K562 (cell line): ENCODE measurements at regions not wholly inside any gene's neighbourhood (a gene's known extent, or its start where the extent isn't known, plus 50 kb on each side); places are given as distances from the start of the nearest gene placed in this dataset.

Source experiments
- ATAC-seq: fragments of 200-7000 bp; cut with Tn5 transposase; 3 replicates; pipeline ENCODE4 v1.9.1; 2020; ENCODE audit warnings: moderate library complexity
- BruUV-seq: library from RNA; stranded (reverse); fragments of 400-500 nt; replicated peaks from 2 replicates; lab custom pipeline; 2021; lab: Mats Ljungman, UMichigan
- CTCF ChIA-PET: fragments of 300-600 bp; formaldehyde crosslinking; extraction: SDS; loops from one replicate; lab custom pipeline; 2021; ENCODE audit warnings: low intra/inter-chr PET ratio; lab: Yijun Ruan, JAX
- POLR2A ChIA-PET: fragments of 300-600, 350-650 bp; sonication (Branson Sonifier 250); formaldehyde crosslinking; extraction: SDS; loops from one replicate; lab custom pipeline; 2021; ENCODE audit warnings: antibody characterized with exemption, inconsistent platforms; lab: Yijun Ruan, JAX
- DNase-seq, 4 experiments: peaks; one replicate each; pipeline versions ENCODE4 v3.0.0 to v3.0.0-alpha.2; 2011 to 2018; ENCODE audit warnings: low spot score in 3 of 4, mixed read lengths in 3 of 4; ENCODE audit errors: extremely low read depth in 1 of 4
- FAIRE-seq: peaks from 2 replicates; lab custom pipeline; 2011; peaks lifted over from hg19 to GRCh38; lab: Jason Lieb, UNC
- H2AFZ ChIP-seq: 2 replicates; pipeline ENCODE4 v1.6.0; 2011; ENCODE audit warnings: low read depth, low read length, control low read depth, inconsistent platforms
- H3K27ac ChIP-seq: fragments of 200-600 bp; 3 replicates; pipeline ENCODE4 v1.8.0; 2011; ENCODE audit warnings: low read depth, mild to moderate bottlenecking, control low read depth, inconsistent platforms, low read length, moderate library complexity, mixed read lengths; ENCODE audit errors: extremely low read depth
- H3K27me3 ChIP-seq, 2 experiments: fragments of 300-600 bp in 1 of 2; 2 replicates in 1 of 2; 3 replicates in 1 of 2; pipeline versions ENCODE4 v1.6.0 to v1.8.0; 2011; ENCODE audit warnings: inconsistent platforms in 2 of 2, low read length in 2 of 2, mild to moderate bottlenecking in 1 of 2, mixed read lengths in 1 of 2, moderate library complexity in 1 of 2; ENCODE audit not compliant: control insufficient read depth in 2 of 2, insufficient read depth in 2 of 2
- H3K36me3 ChIP-seq: fragments of 300-600 bp; 3 replicates; pipeline ENCODE4 v1.8.0; 2011; ENCODE audit warnings: mild to moderate bottlenecking, low read length, inconsistent platforms; ENCODE audit not compliant: control insufficient read depth, insufficient read depth
- H3K4me1 ChIP-seq, 2 experiments: fragments of 200-600 bp in 1 of 2; replicated peaks in 1 of 2; 2 replicates in 1 of 2; 3 replicates in 1 of 2; pipeline versions ENCODE4 v1.5.1 to v1.8.0; 2011; ENCODE audit warnings: inconsistent platforms in 2 of 2, low read length in 2 of 2, mild to moderate bottlenecking in 1 of 2, mixed read lengths in 1 of 2, moderate library complexity in 1 of 2; ENCODE audit not compliant: control insufficient read depth in 2 of 2, insufficient read depth in 2 of 2
- H3K4me2 ChIP-seq: 2 replicates; pipeline ENCODE4 v1.6.1; 2011; ENCODE audit warnings: low read length, control low read depth, inconsistent platforms, mixed read lengths; ENCODE audit not compliant: insufficient read depth
- H3K4me3 ChIP-seq: fragments of 200-600 bp; sonication (generic), shearing (Covaris generic); 2 replicates; pipeline ENCODE4 v1.5.1; 2016; ENCODE audit warnings: control low read depth, inconsistent platforms
- H3K79me2 ChIP-seq: fragments of 200-600 bp; 3 replicates; pipeline ENCODE4 v1.8.0; 2011; ENCODE audit warnings: low read length, inconsistent platforms; ENCODE audit not compliant: control insufficient read depth, insufficient read depth
- H3K9ac ChIP-seq, 2 experiments: 2 replicates each; pipeline versions ENCODE4 v1.6.0 to v1.6.1; 2011; ENCODE audit warnings: low read depth in 2 of 2, low read length in 2 of 2, control low read depth in 1 of 2, inconsistent platforms in 1 of 2, mild to moderate bottlenecking in 1 of 2, mixed read lengths in 1 of 2; ENCODE audit not compliant: insufficient read depth in 1 of 2
- H3K9me1 ChIP-seq: one replicate; pipeline ENCODE4 v1.6.0; 2011; ENCODE audit warnings: inconsistent platforms, mild to moderate bottlenecking, low read length, moderate library complexity; ENCODE audit not compliant: control insufficient read depth, insufficient read depth
- H3K9me3 ChIP-seq: replicated peaks from 2 replicates; pipeline ENCODE4 v1.5.1; 2011; ENCODE audit warnings: low read depth, low read length, inconsistent platforms; ENCODE audit not compliant: control insufficient read depth, insufficient read depth
- H4K20me1 ChIP-seq: replicated peaks from 2 replicates; pipeline ENCODE4 v1.6.1; 2011; ENCODE audit warnings: low read length, inconsistent platforms, mixed read lengths; ENCODE audit not compliant: control insufficient read depth, insufficient read depth
- AFF4 ChIP-seq: sonication (generic); formaldehyde crosslinking; IDR thresholded peaks from 2 replicates; pipeline ENCODE4 v1.8.0; 2023; ENCODE audit warnings: mild to moderate bottlenecking, missing genetic modification reagents
- FOXK1 ChIP-seq: sonication (generic); formaldehyde crosslinking; IDR thresholded peaks from 2 replicates; pipeline ENCODE4 v1.8.0; 2022; ENCODE audit warnings: missing genetic modification reagents, mild to moderate bottlenecking, borderline replicate concordance
- HEY1 ChIP-seq: fragments of 250-450 bp; sonication (Bioruptor Pico); IDR thresholded peaks from 2 replicates; pipeline ENCODE4 v1.5.0; 2020; ENCODE audit warnings: mild to moderate bottlenecking, moderate library complexity, borderline replicate concordance
- TCFL5 ChIP-seq: fragments of 250-450 bp; sonication (Bioruptor Pico); conservative IDR thresholded peaks from 2 replicates; pipeline ENCODE4 v1.6.1; 2021; ENCODE audit warnings: mild to moderate bottlenecking, moderate library complexity, matching md5 sums
- ZNF384 ChIP-seq: IDR thresholded peaks from 2 replicates; pipeline ENCODE4 v1.6.1; 2012; ENCODE audit warnings: low read depth, low read length, improper control_type of control experiment
- WGBS: fragments of 100-300 bp; shearing (Covaris generic); methylation state at CpG from one replicate; pipeline ENCODE4 v1.1.6; 2016; ENCODE audit warnings: low coverage, mixed read lengths; ENCODE audit not compliant: insufficient coverage; ENCODE audit errors: missing lambda C conversion rate; 5-methylcytosine and 5-hydroxymethylcytosine counted together
- in situ Hi-C: fragments of 300-500 bp; cut with MboI; formaldehyde crosslinking; loops from 4 replicates; pipeline ENCODE4 v1.15.0; 2018; ENCODE audit warnings: inconsistent platforms, mixed read lengths
- intact Hi-C: fragments of 100-400 bp; cut with micrococcal nuclease; formaldehyde crosslinking; loops from 2 replicates; pipeline ENCODE4 v1.14.2; 2022

GRCh38 chr18:72376256-72376655 lies 167.9 kb downstream of the CBLN2 start:
- Histone ChIP-seq H3K27ac (no peak overlapping the region), H3K9ac (no peak overlapping the region), H3K36me3 (no peaks in the 10 kb centered on the region), H3K9me3 (no peaks in the 10 kb centered on the region), H3K27me3 (no peaks in the 10 kb centered on the region), H2AFZ (no peak overlapping the region), H3K4me3 (no peak overlapping the region), H4K20me1 (no peaks in the 10 kb centered on the region), H3K9me1 (no peaks in the 10 kb centered on the region), H3K4me1 (no peaks in the 10 kb centered on the region), H3K79me2 (no peaks in the 10 kb centered on the region), H3K4me2 (no peak overlapping the region)
- FAIRE-seq (no peak), ATAC-seq (no peak), DNase-seq (no peak)
- 4% methylated on average over 4 of the region's 4 CpGs for WGBS
- no TSS peak for BruUV-seq
- in situ Hi-C loops (no loop called here), intact Hi-C loops (no loop called here)
- ChIA-PET CTCF (no interaction called here), POLR2A (no interaction called here)
- no peak for TF ChIP-seq TCFL5 (CRISPR knock-in tag)
- TF ChIP-seq ZNF384: no peak
- no peak for TF ChIP-seq HEY1 (CRISPR knock-in tag)
- no peak for TF ChIP-seq FOXK1 (CRISPR knock-in tag)

- Histone ChIP-seq H3K36me3 (no peaks in the 10 kb centered on the region), H3K4me1 (no peaks in the 10 kb centered on the region), H3K9me3 (no peaks in the 10 kb centered on the region), H3K27me3 (no peaks in the 10 kb centered on the region), H3K9me1 (no peaks in the 10 kb centered on the region)
- CTCF ChIA-PET: no interaction called here
- WGBS: 3% methylated on average over 5 of the region's 5 CpGs
- POLR2A ChIA-PET: no interaction called here
- TF ChIP-seq AFF4 (CRISPR knock-in tag): no peak
- TF ChIP-seq, all 486 proteins: peak for 0
- Histone ChIP-seq H4K20me1 (no peaks in the 10 kb centered on the region), H2AFZ (no peak overlapping the region), H3K79me2 (no peaks in the 10 kb centered on the region), H3K9ac (no peak overlapping the region), H3K27ac (no peak overlapping the region), H3K4me2 (no peak overlapping the region), H3K4me3 (no peak overlapping the region)
- ATAC-seq: no peak
- no peak for FAIRE-seq
- intact Hi-C loops: no loop called here
- no TSS peak for BruUV-seq
- DNase-seq: no peak
- in situ Hi-C loops: no loop called here
Measured at GRCh38 chr18:72375618-72376017, 168.5 kb downstream of the CBLN2 start.
